GM12875 (cell line): ENCODE measurements at regions not wholly inside any gene's neighbourhood (a gene's known extent, or its start where the extent isn't known, plus 50 kb on each side); places are given as distances from the start of the nearest gene placed in this dataset.

Experiments used
- H3K4me3 ChIP-seq: one replicate; pipeline ENCODE4 v1.5.1; 2011; ENCODE audit warnings: low read depth, low read length, control low read depth
- TF ChIP-seq, protein P1 (sequence below): IDR thresholded peaks from 2 replicates; pipeline ENCODE4 v1.5.1; 2011; ENCODE audit warnings: low read depth, mild to moderate bottlenecking, control low read depth, inconsistent platforms, low read length, moderate library complexity, borderline replicate concordance; ENCODE audit not compliant: insufficient read depth

DNA sequence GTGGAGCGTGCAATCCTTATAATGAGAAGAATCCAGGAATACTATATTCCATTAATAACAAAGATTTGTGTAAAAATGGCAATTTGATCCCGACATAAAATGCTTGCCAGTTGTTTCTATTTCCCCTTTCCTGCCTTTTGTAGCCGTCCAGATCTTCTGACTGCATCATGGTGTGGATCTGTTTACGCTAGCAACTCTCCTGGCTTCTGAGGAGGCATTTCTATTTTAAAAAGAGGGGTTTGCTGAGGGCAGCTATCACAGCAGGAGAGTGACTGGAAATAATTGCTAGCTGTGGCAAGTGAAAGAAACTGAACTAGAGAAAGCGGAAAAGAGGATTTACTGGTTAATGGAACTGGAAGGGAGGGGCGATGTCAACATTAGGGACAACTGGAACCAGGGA lies 145.6 kb downstream of the ATP23 start:
- TF ChIP-seq, protein P1, sequence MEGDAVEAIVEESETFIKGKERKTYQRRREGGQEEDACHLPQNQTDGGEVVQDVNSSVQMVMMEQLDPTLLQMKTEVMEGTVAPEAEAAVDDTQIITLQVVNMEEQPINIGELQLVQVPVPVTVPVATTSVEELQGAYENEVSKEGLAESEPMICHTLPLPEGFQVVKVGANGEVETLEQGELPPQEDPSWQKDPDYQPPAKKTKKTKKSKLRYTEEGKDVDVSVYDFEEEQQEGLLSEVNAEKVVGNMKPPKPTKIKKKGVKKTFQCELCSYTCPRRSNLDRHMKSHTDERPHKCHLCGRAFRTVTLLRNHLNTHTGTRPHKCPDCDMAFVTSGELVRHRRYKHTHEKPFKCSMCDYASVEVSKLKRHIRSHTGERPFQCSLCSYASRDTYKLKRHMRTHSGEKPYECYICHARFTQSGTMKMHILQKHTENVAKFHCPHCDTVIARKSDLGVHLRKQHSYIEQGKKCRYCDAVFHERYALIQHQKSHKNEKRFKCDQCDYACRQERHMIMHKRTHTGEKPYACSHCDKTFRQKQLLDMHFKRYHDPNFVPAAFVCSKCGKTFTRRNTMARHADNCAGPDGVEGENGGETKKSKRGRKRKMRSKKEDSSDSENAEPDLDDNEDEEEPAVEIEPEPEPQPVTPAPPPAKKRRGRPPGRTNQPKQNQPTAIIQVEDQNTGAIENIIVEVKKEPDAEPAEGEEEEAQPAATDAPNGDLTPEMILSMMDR: no peak

DNA sequence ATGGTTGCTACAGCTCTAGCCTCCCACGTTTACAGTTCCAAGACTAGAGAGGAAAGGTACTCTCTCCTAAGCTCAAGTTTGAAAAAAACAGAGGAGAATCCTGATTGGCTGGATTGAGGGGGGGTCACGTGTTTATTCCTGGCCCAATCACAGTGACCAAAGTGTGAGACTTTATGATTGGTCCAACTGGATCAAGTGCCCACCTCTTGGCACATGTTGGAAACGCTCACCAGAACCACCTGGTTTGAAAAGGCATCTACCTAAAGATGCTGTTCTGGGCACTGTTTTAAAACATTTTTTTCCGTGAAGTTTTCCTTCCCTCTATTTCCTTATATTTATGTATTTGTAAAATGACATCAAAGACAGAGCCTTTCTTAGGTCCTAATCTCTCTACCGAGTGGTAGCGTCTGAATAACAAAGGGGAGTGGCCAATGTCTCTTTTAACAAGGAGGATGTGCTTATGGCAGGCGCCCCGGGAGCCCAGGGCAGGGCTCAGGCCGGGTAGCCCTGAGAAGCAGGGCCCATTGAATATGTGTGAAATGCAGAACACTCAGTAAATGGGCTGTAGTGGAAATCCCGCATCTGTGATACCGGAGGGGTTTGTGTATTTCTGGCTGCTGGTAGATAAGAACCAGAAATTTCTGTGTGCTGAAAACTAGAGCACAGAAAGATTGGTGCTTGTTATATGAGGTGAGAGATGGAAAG lies 146.2 kb downstream of the ATP23 start:
- no peak overlapping the region for H3K4me3 ChIP-seq
- TF ChIP-seq, protein P1: no peak

More for the DNA sequence above, 145.6 kb downstream of the ATP23 start:
- H3K4me3 ChIP-seq: no peak overlapping the region

DNA sequence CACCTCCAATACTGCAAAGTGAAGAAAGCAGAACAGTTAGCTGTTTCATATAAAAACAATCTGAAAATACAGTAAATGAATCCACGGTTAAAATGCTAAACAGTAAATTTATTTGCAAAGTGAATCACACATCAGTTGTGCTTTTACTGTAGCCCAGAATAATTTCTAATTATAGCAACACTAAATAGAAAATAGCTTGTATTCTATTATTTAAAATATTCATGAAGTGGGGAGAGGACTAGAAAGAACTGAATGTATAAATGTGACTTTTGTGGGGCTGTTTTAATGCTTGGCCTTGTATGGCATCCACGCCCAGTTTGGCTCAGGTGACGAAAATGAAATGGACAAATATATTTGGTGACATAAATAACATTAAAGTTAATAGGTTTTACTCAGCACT lies 148.2 kb downstream of the ATP23 start:
- H3K4me3 ChIP-seq: no peak overlapping the region

DNA sequence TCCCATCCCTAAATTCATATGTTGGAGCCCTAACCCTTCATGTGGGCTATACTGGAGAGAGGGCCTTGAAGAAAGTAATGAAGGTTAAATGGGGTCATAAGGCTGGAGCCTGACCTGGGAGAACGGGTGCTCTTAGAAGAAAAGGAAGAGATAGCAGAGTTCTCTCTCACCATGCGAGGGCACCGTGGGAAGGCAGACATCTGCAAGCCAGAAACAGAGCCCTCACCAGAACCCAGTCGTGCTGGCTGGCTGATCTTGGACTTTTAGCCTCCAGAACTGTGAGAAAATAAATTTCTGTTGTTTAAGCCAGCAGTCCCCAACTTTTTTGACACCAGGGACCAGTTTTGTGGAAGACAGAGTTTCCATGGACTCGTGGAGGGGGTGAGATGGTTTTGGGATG lies 149.3 kb downstream of the ATP23 start:
- H3K4me3 ChIP-seq: no peak overlapping the region
- TF ChIP-seq, protein P1: no peak

More for the DNA sequence above, 148.2 kb downstream of the ATP23 start:
- TF ChIP-seq, protein P1: no peak

DNA sequence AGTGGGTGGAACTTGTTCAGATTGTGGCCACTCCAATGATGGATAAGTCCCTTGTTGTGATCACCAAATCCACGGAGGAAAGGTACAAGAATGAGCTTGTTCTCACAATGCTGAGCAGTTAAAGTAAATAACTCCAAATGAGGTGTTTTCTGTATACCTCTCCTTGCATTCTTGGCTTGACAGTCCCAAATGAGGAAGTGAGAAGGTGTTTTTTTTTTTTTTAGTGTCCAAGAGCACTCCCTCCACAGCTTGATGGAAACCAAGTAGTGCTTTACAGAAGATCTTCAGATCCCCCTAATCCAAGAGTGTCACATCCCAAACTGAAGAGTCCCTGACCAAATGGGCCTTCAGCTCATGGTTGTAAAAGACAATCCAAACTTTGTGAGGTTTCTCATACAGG lies 153.6 kb downstream of the ATP23 start:
- TF ChIP-seq, protein P1: no peak
- no peak overlapping the region for H3K4me3 ChIP-seq

DNA sequence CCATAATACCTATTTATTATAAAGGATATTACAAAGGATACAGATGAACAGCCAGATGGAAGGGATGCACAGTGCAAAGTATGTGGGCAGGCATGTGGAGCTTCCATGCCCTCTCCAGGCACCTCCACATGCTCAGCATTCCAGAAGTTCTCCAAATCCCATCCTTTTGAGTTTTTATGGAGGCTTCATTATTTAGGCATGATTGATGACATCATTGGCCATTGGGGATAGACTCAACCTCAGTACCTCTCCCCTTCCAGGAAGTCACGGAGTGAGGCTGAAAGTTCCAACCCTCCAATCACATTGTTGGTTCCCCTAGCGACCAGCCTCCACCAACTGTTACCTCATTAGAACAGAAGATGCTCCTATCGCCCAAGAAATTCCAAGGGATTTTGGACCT lies 156.4 kb downstream of the ATP23 start:
- H3K4me3 ChIP-seq: no peak overlapping the region
- TF ChIP-seq, protein P1: no peak

DNA sequence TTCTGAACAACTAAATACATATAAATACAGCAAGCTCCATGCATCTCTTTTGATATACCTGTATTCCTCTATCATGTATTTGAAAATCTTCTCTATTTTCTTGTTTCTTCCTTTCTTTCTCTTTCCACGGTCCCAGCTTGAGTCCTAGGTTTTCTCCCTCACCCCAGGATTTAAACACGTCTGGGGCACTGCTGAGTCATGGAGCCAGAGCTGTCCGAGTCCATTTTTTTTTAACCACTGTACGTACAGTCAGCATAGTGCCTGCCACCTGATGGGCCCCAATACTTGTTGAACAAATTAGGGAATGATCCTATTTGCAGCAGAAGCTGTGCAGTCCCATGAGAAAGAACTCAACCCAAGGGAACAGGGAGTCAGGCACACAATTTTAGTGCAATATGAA lies 158.1 kb downstream of the ATP23 start:
- H3K4me3 ChIP-seq: no peak overlapping the region
- TF ChIP-seq, protein P1: no peak
